OCI-LY1 (cell line): ENCODE measurements at regions not wholly inside any gene's neighbourhood (a gene's known extent, or its start where the extent isn't known, plus 50 kb on each side); places are given as distances from the start of the nearest gene placed in this dataset.

Experiments
- H2AFZ ChIP-seq: fragments of 200-600 bp; sonication (generic), shearing (Covaris generic); 2 replicates; pipeline ENCODE4 v1.6.0; 2014; ENCODE audit warnings: antibody characterized with exemption, mild to moderate bottlenecking, low read length
- H3F3A ChIP-seq: fragments of 200-600 bp; sonication (generic), shearing (Covaris generic); 2 replicates; pipeline ENCODE4 v1.6.0; 2014; ENCODE audit warnings: mild to moderate bottlenecking, antibody characterized with exemption, low read length, moderate library complexity; ENCODE audit not compliant: insufficient read depth
- H3K27ac ChIP-seq: fragments of 200-600 bp; sonication (generic); 2 replicates; pipeline ENCODE4 v1.5.1; 2014; ENCODE audit warnings: low read length, mixed run types, mild to moderate bottlenecking, low read depth; ENCODE audit not compliant: poor library complexity, severe bottlenecking
- H3K27me3 ChIP-seq: fragments of 200-600 bp; sonication (generic); 2 replicates; pipeline ENCODE4 v1.6.0; 2014; ENCODE audit warnings: antibody characterized with exemption, mild to moderate bottlenecking, low read length, moderate library complexity; ENCODE audit not compliant: insufficient read depth
- H3K36me3 ChIP-seq: fragments of 200-600 bp; sonication (generic); 2 replicates; pipeline ENCODE4 v1.6.1; 2014; ENCODE audit warnings: mild to moderate bottlenecking, antibody characterized with exemption, low read length, moderate library complexity, mixed read lengths; ENCODE audit not compliant: insufficient read depth
- H3K4me1 ChIP-seq: fragments of 200-600 bp; sonication (generic); 2 replicates; pipeline ENCODE4 v1.5.1; 2014; ENCODE audit warnings: mild to moderate bottlenecking, low read length, moderate library complexity; ENCODE audit not compliant: insufficient read depth, severe bottlenecking
- H3K4me2 ChIP-seq: fragments of 200-600 bp; sonication (generic), shearing (Covaris generic); 2 replicates; pipeline ENCODE4 v1.6.1; 2014; ENCODE audit warnings: low read length
- H3K4me3 ChIP-seq: fragments of 200-600 bp; sonication (generic); 2 replicates; pipeline ENCODE4 v1.5.1; 2014; ENCODE audit warnings: low read length, low read depth, mild to moderate bottlenecking, mixed read lengths; ENCODE audit not compliant: poor library complexity, severe bottlenecking
- H3K79me2 ChIP-seq: fragments of 200-600 bp; shearing (Covaris generic); 2 replicates; pipeline ENCODE4 v1.6.1; 2016; ENCODE audit warnings: mixed run types, low read length, mixed read lengths; ENCODE audit not compliant: insufficient read depth
- H3K9ac ChIP-seq: fragments of 200-600 bp; sonication (generic), shearing (Covaris generic); 2 replicates; pipeline ENCODE4 v1.6.1; 2014; ENCODE audit warnings: mild to moderate bottlenecking, low read length, mixed read lengths
- H3K9me2 ChIP-seq: fragments of 200-600 bp; sonication (generic), shearing (Covaris generic); 2 replicates; pipeline ENCODE4 v1.6.1; 2014; ENCODE audit warnings: low read depth, mild to moderate bottlenecking, low read length, mixed read lengths
- H3K9me3 ChIP-seq: fragments of 200-600 bp; shearing (Covaris generic); 2 replicates; pipeline ENCODE4 v1.6.1; 2014; ENCODE audit warnings: low read length, mixed read lengths
- H4K20me1 ChIP-seq: fragments of 200-600 bp; sonication (generic), shearing (Covaris generic); 2 replicates; pipeline ENCODE4 v1.6.0; 2016; ENCODE audit warnings: mild to moderate bottlenecking, low read length; ENCODE audit not compliant: insufficient read depth
- CTCF ChIP-seq: fragments of 200-600 bp; sonication (generic), shearing (Covaris generic); IDR thresholded peaks from 2 replicates; pipeline ENCODE4 v1.5.1; 2017; ENCODE audit warnings: mild to moderate bottlenecking, antibody characterized with exemption, low read length, moderate library complexity, mixed read lengths
- EZH2 ChIP-seq: fragments of 200-600 bp; sonication (generic), shearing (Covaris generic); IDR thresholded peaks from 2 replicates; pipeline ENCODE4 v1.8.0; 2017; ENCODE audit warnings: borderline replicate concordance, mixed run types, mild to moderate bottlenecking, antibody characterized with exemption, low read length, moderate library complexity, mixed read lengths

GRCh38 chr2:5799348-5799747 is 107.2 kb downstream of the SOX11 start:
- Histone ChIP-seq H3K9me3 (no peaks in the 10 kb centered on the region), H4K20me1 (no peaks in the 10 kb centered on the region), H3K9me2 (no peaks in the 10 kb centered on the region), H2AFZ (no peak overlapping the region), H3K27me3 (no peaks in the 10 kb centered on the region), H3K27ac (no peak overlapping the region), H3K4me3 (no peak overlapping the region), H3K9ac (no peak overlapping the region), H3F3A (no peaks in the 10 kb centered on the region), H3K4me2 (no peak overlapping the region), H3K79me2 (no peaks in the 10 kb centered on the region), H3K36me3 (no peaks in the 10 kb centered on the region), H3K4me1 (no peaks in the 10 kb centered on the region)
- TF ChIP-seq CTCF (no peak), EZH2 (no peak)

- Histone ChIP-seq H3K9me3 (no peaks in the 10 kb centered on the region), H2AFZ (no peak overlapping the region), H3K9me2 (no peaks in the 10 kb centered on the region), H3K36me3 (no peaks in the 10 kb centered on the region), H3K27ac (no peak overlapping the region), H3F3A (no peaks in the 10 kb centered on the region), H3K79me2 (no peaks in the 10 kb centered on the region), H3K4me3 (no peak overlapping the region), H3K27me3 (no peaks in the 10 kb centered on the region), H4K20me1 (no peaks in the 10 kb centered on the region), H3K4me1 (no peaks in the 10 kb centered on the region), H3K9ac (no peak overlapping the region), H3K4me2 (no peak overlapping the region)
- no peak for TF ChIP-seq CTCF
- no peak for TF ChIP-seq EZH2
These were observed 111.4 kb downstream of the SOX11 start for GRCh38 chr2:5803547-5803946.

GRCh38 chr2:5818961-5819600 is 126.9 kb downstream of the SOX11 start:
- Histone ChIP-seq H3K27me3 (no peaks in the 10 kb centered on the region), H3K4me1 (no peaks in the 10 kb centered on the region), H2AFZ (no peak overlapping the region), H4K20me1 (no peaks in the 10 kb centered on the region), H3K9me3 (0 out of 2 replicates have a peak, but pooled peaks cover 3% of the 10 kb centered on the region), H3K9me2 (no peaks in the 10 kb centered on the region), H3F3A (no peaks in the 10 kb centered on the region), H3K9ac (no peak overlapping the region), H3K4me2 (no peak overlapping the region), H3K79me2 (no peaks in the 10 kb centered on the region), H3K27ac (no peak overlapping the region), H3K4me3 (no peak overlapping the region), H3K36me3 (no peaks in the 10 kb centered on the region)
- no peak for TF ChIP-seq EZH2
- TF ChIP-seq CTCF: no peak
